Thymus (tissue), 11 donors: ENCODE measurements at regions not wholly inside any gene's neighbourhood (a gene's known extent, or its start where the extent isn't known, plus 50 kb on each side); places are given as distances from the start of the nearest gene placed in this dataset.

Experiments used
- DNase-seq, 9 donors: peaks; one replicate each; pipeline ENCODE4 v3.0.0-alpha.2; 2013; ENCODE audit warnings: low spot score in 9 of 9, low read depth in 6 of 9, missing footprints in 1 of 9
- H3K27ac ChIP-seq, 2 donors: one replicate each; pipeline ENCODE4 v1.5.1; 2013; ENCODE audit warnings: control low read depth in 1 of 2, low read depth in 1 of 2, low read length in 1 of 2, mild to moderate bottlenecking in 1 of 2, moderate library complexity in 1 of 2
- H3K27me3 ChIP-seq, 2 donors: one replicate each; pipeline ENCODE4 v1.5.1; 2013; ENCODE audit warnings: low read length in 1 of 2; ENCODE audit not compliant: control insufficient read depth in 2 of 2, insufficient read depth in 1 of 2
- H3K36me3 ChIP-seq, 2 donors: one replicate each; pipeline ENCODE4 v1.5.1; 2013; ENCODE audit warnings: low read length in 1 of 2, mild to moderate bottlenecking in 1 of 2, moderate library complexity in 1 of 2; ENCODE audit not compliant: control insufficient read depth in 2 of 2, insufficient read depth in 2 of 2
- H3K4me1 ChIP-seq, 2 donors: one replicate each; pipeline ENCODE4 v1.5.1; 2013; ENCODE audit warnings: low read length in 2 of 2; ENCODE audit not compliant: control insufficient read depth in 2 of 2, insufficient read depth in 2 of 2
- H3K4me3 ChIP-seq, 2 donors: one replicate each; pipeline ENCODE4 v1.5.1; 2013; ENCODE audit warnings: low read length in 2 of 2, control low read depth in 1 of 2, mild to moderate bottlenecking in 1 of 2
- H3K9me3 ChIP-seq, 2 donors: one replicate each; pipeline ENCODE4 v1.5.1; 2013; ENCODE audit warnings: low read length in 1 of 2, mild to moderate bottlenecking in 1 of 2; ENCODE audit not compliant: control insufficient read depth in 2 of 2, insufficient read depth in 1 of 2
- WGBS: extraction: QIAGEN DNeasy Blood & Tissue Kit; methylation state at CpG from one replicate; pipeline ENCODE4 v1.1.7; 2013; 5-methylcytosine and 5-hydroxymethylcytosine counted together
- donor health status: healthy.

- DNase-seq, result no peak
These were observed 913.9 kb downstream of the BRINP3 start for GRCh38 chr1:189563784-189564183.

GRCh38 chr1:189567890-189568289 is 909.8 kb downstream of the BRINP3 start:
- H3K9me3 ChIP-seq, result no peaks in the 10 kb centered on the region
- no peak for DNase-seq
- no peak overlapping the region for H3K4me3 ChIP-seq
- no peak overlapping the region for H3K27ac ChIP-seq
- WGBS, result 90% methylated on average over 1 of the region's 1 CpG
- no peaks in the 10 kb centered on the region for H3K36me3 ChIP-seq
- H3K27me3 ChIP-seq, result no peaks in the 10 kb centered on the region
- H3K4me1 ChIP-seq, result no peaks in the 10 kb centered on the region

More at GRCh38 chr1:189563784-189564183, 913.9 kb downstream of the BRINP3 start:
- WGBS, result 95% methylated on average over 4 of the region's 4 CpGs
- no peaks in the 10 kb centered on the region for H3K9me3 ChIP-seq
- no peaks in the 10 kb centered on the region for H3K4me1 ChIP-seq
- no peaks in the 10 kb centered on the region for H3K36me3 ChIP-seq
- H3K4me3 ChIP-seq, result no peak overlapping the region
- no peaks in the 10 kb centered on the region for H3K27me3 ChIP-seq
- H3K27ac ChIP-seq, result no peak overlapping the region

GRCh38 chr1:189596197-189596596 is 881.5 kb downstream of the BRINP3 start:
- no peaks in the 10 kb centered on the region for H3K27me3 ChIP-seq
- no peaks in the 10 kb centered on the region for H3K4me1 ChIP-seq
- WGBS, result 92% methylated on average over 1 of the region's 1 CpG
- DNase-seq, result no peak
- H3K36me3 ChIP-seq, result no peaks in the 10 kb centered on the region
- H3K4me3 ChIP-seq, result no peak overlapping the region
- no peaks in the 10 kb centered on the region for H3K9me3 ChIP-seq
- H3K27ac ChIP-seq, result no peak overlapping the region

DNA sequence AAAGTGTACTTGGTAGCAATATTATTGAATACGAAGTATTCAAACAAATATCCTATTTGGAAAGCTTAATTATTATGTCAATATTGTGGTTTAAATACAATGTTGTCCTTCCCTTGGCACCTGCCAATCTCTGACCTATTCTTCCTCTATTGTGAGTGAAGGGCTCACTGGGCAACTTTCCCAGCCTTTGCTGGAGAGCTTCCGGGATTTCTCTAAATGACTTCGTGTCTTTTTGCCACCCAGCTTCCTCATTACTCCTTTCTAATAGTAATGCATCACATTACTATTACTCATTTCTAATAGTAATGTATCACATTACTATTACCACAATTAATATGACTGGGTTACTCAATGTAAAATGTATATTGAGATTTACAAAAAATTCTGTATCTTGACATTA is 880.6 kb downstream of the BRINP3 start:
- H3K27me3 ChIP-seq, result no peaks in the 10 kb centered on the region
- 69% methylated on average over 3 of the region's 3 CpGs for WGBS
- no peak overlapping the region for H3K27ac ChIP-seq
- H3K4me1 ChIP-seq, result no peaks in the 10 kb centered on the region
- H3K36me3 ChIP-seq, result no peaks in the 10 kb centered on the region
- no peak for DNase-seq
- no peak overlapping the region for H3K4me3 ChIP-seq
- no peaks in the 10 kb centered on the region for H3K9me3 ChIP-seq

GRCh38 chr1:189605226-189605625 is 872.4 kb downstream of the BRINP3 start:
- Histone ChIP-seq H3K27me3 (no peaks in the 10 kb centered on the region), H3K27ac (no peak overlapping the region), H3K4me1 (no peaks in the 10 kb centered on the region), H3K9me3 (no peaks in the 10 kb centered on the region), H3K36me3 (no peaks in the 10 kb centered on the region), H3K4me3 (no peak overlapping the region)
- DNase-seq, result no peak
- WGBS, result 90% methylated on average over 2 of the region's 2 CpGs

DNA sequence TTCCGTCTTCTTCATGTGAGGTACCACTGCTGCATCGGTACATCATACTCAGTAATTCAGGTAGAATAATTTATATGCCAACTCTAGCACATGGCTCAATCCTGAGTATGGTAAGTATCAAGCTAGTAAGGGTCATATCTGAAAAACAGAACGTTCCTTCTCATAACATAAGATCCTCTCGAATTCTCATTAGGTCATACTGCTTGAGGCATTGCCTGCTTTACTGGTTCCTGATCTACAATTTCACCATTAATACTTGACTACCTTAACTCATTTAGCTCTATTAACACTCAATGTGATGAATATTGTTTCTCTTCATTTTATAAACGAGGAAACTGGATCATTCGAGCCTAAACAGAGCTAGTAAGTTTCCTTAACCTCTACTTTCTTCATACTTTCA is 871.6 kb downstream of the BRINP3 start:
- Histone ChIP-seq H3K9me3 (no peaks in the 10 kb centered on the region), H3K27me3 (no peaks in the 10 kb centered on the region), H3K27ac (no peak overlapping the region), H3K36me3 (no peaks in the 10 kb centered on the region), H3K4me3 (no peak overlapping the region), H3K4me1 (no peaks in the 10 kb centered on the region)
- DNase-seq, result no peak
- WGBS, result 91% methylated on average over 6 of the region's 6 CpGs

- 86% methylated on average over 2 of the region's 2 CpGs for WGBS
- Histone ChIP-seq H3K36me3 (no peaks in the 10 kb centered on the region), H3K27me3 (no peaks in the 10 kb centered on the region), H3K27ac (no peak overlapping the region), H3K4me1 (no peaks in the 10 kb centered on the region), H3K9me3 (no peaks in the 10 kb centered on the region), H3K4me3 (no peak overlapping the region)
- DNase-seq, result no peak
These were observed 870.7 kb downstream of the BRINP3 start for GRCh38 chr1:189606795-189607476.

GRCh38 chr1:189607477-189608096 is 870.1 kb downstream of the BRINP3 start:
- Histone ChIP-seq H3K4me1 (no peaks in the 10 kb centered on the region), H3K9me3 (no peaks in the 10 kb centered on the region), H3K4me3 (no peak overlapping the region), H3K27ac (no peak overlapping the region), H3K27me3 (no peaks in the 10 kb centered on the region), H3K36me3 (no peaks in the 10 kb centered on the region)
- DNase-seq, result no peak
- 89% methylated on average over 1 of the region's 1 CpG for WGBS

DNA sequence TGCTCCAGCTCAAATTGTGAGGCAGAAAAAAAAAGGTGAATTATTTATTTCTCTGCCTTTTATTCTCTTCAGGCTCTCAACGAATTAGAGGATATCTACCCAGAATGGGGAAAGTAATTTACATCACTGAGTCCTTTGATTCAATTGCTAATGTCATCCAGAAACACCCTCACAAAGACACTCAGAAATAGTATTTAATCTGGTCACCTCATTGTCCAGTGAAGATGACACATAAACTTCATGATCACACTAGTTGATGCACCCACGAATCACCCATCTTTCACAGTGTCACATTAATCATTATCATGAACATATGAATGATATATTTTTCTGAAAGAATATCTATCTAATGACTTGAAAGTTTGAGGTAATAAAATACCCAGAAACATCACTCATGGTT is 868.5 kb downstream of the BRINP3 start:
- no peak overlapping the region for H3K4me3 ChIP-seq
- H3K36me3 ChIP-seq, result no peaks in the 10 kb centered on the region
- no peaks in the 10 kb centered on the region for H3K9me3 ChIP-seq
- no peak overlapping the region for H3K27ac ChIP-seq
- no peaks in the 10 kb centered on the region for H3K27me3 ChIP-seq
- no peaks in the 10 kb centered on the region for H3K4me1 ChIP-seq
- WGBS, result 77% methylated on average over 2 of the region's 2 CpGs
- no peak for DNase-seq
